PC-3 (cell line): ENCODE measurements at regions not wholly inside any gene's neighbourhood (a gene's known extent, or its start where the extent isn't known, plus 50 kb on each side); places are given as distances from the start of the nearest gene placed in this dataset.

ENCODE experiments used
- ATAC-seq: fragments of 200-7000 bp; cut with Tn5 transposase; 2 replicates; pipeline ENCODE4 v1.9.1; 2020; ENCODE audit warnings: mild to moderate bottlenecking, moderate library complexity
- BruUV-seq: library from RNA; stranded (reverse); fragments of 400-500 nt; replicated peaks from 2 replicates; lab custom pipeline; 2021; lab: Mats Ljungman, UMichigan
- CTCF ChIA-PET: fragments of 300-600 bp; sonication (Branson Sonifier 250); formaldehyde crosslinking; loops from one replicate; lab custom pipeline; 2022; ENCODE audit warnings: antibody characterized with exemption; lab: Charles Lee
- POLR2A ChIA-PET: fragments of 300-600 bp; sonication (Branson Sonifier 250); formaldehyde crosslinking; loops from one replicate; lab custom pipeline; 2022; ENCODE audit warnings: antibody characterized with exemption; ENCODE audit not compliant: unreplicated experiment; lab: Charles Lee
- DNase-seq: peaks from one replicate; pipeline ENCODE4 v3.0.0-alpha.2; 2015
- H2AFZ ChIP-seq: fragments of 300-600 bp; sonication (generic); 2 replicates; pipeline ENCODE4 v1.6.0; 2016; ENCODE audit warnings: antibody characterized with exemption, low read length
- H3F3A ChIP-seq: fragments of 300-600 bp; sonication (generic); one replicate; pipeline ENCODE4 v1.6.0; 2017; ENCODE audit warnings: antibody characterized with exemption, low read length, control low read depth, mild to moderate bottlenecking; ENCODE audit not compliant: unreplicated experiment
- H3K27ac ChIP-seq: fragments of 300-600 bp; sonication (generic); 2 replicates; pipeline ENCODE4 v1.5.1; 2016; ENCODE audit warnings: mild to moderate bottlenecking, low read length
- H3K27me3 ChIP-seq: fragments of 300-600 bp; sonication (generic); 2 replicates; pipeline ENCODE4 v1.6.1; 2016; ENCODE audit warnings: low read length, mixed read lengths
- H3K36me3 ChIP-seq: fragments of 300-600 bp; sonication (generic); 2 replicates; pipeline ENCODE4 v1.6.1; 2016; ENCODE audit warnings: low read depth, mixed run types, low read length, mixed read lengths
- H3K4me1 ChIP-seq: fragments of 300-600 bp; sonication (generic); 2 replicates; pipeline ENCODE4 v1.5.1; 2016; ENCODE audit warnings: low read length; ENCODE audit not compliant: insufficient read depth
- H3K4me2 ChIP-seq: fragments of 300-600 bp; sonication (generic); 2 replicates; pipeline ENCODE4 v1.6.0; 2016; ENCODE audit warnings: low read length
- H3K4me3 ChIP-seq: fragments of 300-600 bp; sonication (generic); 2 replicates; pipeline ENCODE4 v1.5.1; 2016; ENCODE audit warnings: mild to moderate bottlenecking, low read length, mixed read lengths
- H3K79me2 ChIP-seq: fragments of 300-600 bp; sonication (generic); 2 replicates; pipeline ENCODE4 v1.6.1; 2017; ENCODE audit warnings: low read length, mixed read lengths
- H3K9ac ChIP-seq: fragments of 300-600 bp; sonication (generic); 2 replicates; pipeline ENCODE4 v1.6.0; 2016; ENCODE audit warnings: mild to moderate bottlenecking, low read length
- H3K9me2 ChIP-seq: fragments of 300-600 bp; sonication (generic); replicated peaks from 2 replicates; pipeline ENCODE4 v1.6.1; 2016; ENCODE audit warnings: mixed run types, low read length, mixed read lengths
- H3K9me3 ChIP-seq: fragments of 300-600 bp; sonication (generic); 2 replicates; pipeline ENCODE4 v1.6.1; 2016; ENCODE audit warnings: low read length, mixed read lengths
- H4K20me1 ChIP-seq: fragments of 300-600 bp; sonication (generic); 2 replicates; pipeline ENCODE4 v1.6.1; 2016; ENCODE audit warnings: low read length, mixed read lengths
- EZH2 ChIP-seq: fragments of 300-600 bp; sonication (generic); IDR thresholded peaks from one replicate; pipeline ENCODE4 v1.6.1; 2017; ENCODE audit warnings: antibody characterized with exemption, mild to moderate bottlenecking, low read length; ENCODE audit not compliant: unreplicated experiment
- EZH2phosphoT487 ChIP-seq: fragments of 300-600 bp; sonication (generic); IDR thresholded peaks from 2 replicates; pipeline ENCODE4 v1.6.1; 2018; ENCODE audit warnings: mild to moderate bottlenecking, antibody characterized with exemption, low read length, borderline replicate concordance
- intact Hi-C: fragments of 100-400 bp; cut with micrococcal nuclease; formaldehyde crosslinking; loops from 2 replicates; pipeline ENCODE4 v1.9.0; 2023
- TF ChIP-seq, protein P1 (sequence below): fragments of 300-600 bp; sonication (generic); conservative IDR thresholded peaks from 2 replicates; pipeline ENCODE4 v1.5.1; 2017; ENCODE audit warnings: antibody characterized with exemption, low read depth, mild to moderate bottlenecking, low read length

GRCh38 chr2:188819011-188819410 is 155.2 kb upstream of the COL3A1 start:
- ATAC-seq (no peak), DNase-seq (no peak)
- Histone ChIP-seq H3K9ac (no peak overlapping the region), H3F3A (no peaks in the 10 kb centered on the region), H2AFZ (no peak overlapping the region), H4K20me1 (no peaks in the 10 kb centered on the region), H3K27me3 (no peaks in the 10 kb centered on the region), H3K9me3 (no peaks in the 10 kb centered on the region), H3K4me2 (no peak overlapping the region), H3K36me3 (no peaks in the 10 kb centered on the region), H3K27ac (no peak overlapping the region), H3K4me3 (no peak overlapping the region), H3K9me2 (no peaks in the 10 kb centered on the region), H3K4me1 (no peaks in the 10 kb centered on the region), H3K79me2 (no peaks in the 10 kb centered on the region)
- TF ChIP-seq, protein P1, sequence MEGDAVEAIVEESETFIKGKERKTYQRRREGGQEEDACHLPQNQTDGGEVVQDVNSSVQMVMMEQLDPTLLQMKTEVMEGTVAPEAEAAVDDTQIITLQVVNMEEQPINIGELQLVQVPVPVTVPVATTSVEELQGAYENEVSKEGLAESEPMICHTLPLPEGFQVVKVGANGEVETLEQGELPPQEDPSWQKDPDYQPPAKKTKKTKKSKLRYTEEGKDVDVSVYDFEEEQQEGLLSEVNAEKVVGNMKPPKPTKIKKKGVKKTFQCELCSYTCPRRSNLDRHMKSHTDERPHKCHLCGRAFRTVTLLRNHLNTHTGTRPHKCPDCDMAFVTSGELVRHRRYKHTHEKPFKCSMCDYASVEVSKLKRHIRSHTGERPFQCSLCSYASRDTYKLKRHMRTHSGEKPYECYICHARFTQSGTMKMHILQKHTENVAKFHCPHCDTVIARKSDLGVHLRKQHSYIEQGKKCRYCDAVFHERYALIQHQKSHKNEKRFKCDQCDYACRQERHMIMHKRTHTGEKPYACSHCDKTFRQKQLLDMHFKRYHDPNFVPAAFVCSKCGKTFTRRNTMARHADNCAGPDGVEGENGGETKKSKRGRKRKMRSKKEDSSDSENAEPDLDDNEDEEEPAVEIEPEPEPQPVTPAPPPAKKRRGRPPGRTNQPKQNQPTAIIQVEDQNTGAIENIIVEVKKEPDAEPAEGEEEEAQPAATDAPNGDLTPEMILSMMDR: no peak
- TF ChIP-seq EZH2phosphoT487 (no peak), EZH2 (no peak)
- intact Hi-C loops: no loop called here
- CTCF ChIA-PET: no interaction called here
- no TSS peak for BruUV-seq
- POLR2A ChIA-PET: interaction anchor here (0.6 kb wide), 1 partner anchor 89 kb away, joined by 3 read pairs; no protein-coding TSS in a partner anchor

GRCh38 chr2:188819792-188820191 is 154.4 kb upstream of the COL3A1 start:
- H3K27me3 ChIP-seq: no peaks in the 10 kb centered on the region
- no peak for TF ChIP-seq EZH2phosphoT487
- no peak for TF ChIP-seq EZH2
- TF ChIP-seq, protein P1: no peak
- no peak overlapping the region for H3K27ac ChIP-seq
- H3K36me3 ChIP-seq: no peaks in the 10 kb centered on the region
- intact Hi-C loops: no loop called here
- no peak overlapping the region for H3K4me2 ChIP-seq
- no peak overlapping the region for H2AFZ ChIP-seq
- H3F3A ChIP-seq: no peaks in the 10 kb centered on the region
- DNase-seq (no peak), ATAC-seq (no peak)
- H4K20me1 ChIP-seq: no peaks in the 10 kb centered on the region
- no peaks in the 10 kb centered on the region for H3K4me1 ChIP-seq
- ChIA-PET CTCF (no interaction called here), POLR2A (no interaction called here)
- BruUV-seq: no TSS peak
- H3K9ac ChIP-seq: no peak overlapping the region
- H3K9me3 ChIP-seq: no peaks in the 10 kb centered on the region
- no peaks in the 10 kb centered on the region for H3K79me2 ChIP-seq
- H3K9me2 ChIP-seq: no peaks in the 10 kb centered on the region
- no peak overlapping the region for H3K4me3 ChIP-seq

GRCh38 chr2:188820576-188820975 is 153.6 kb upstream of the COL3A1 start:
- Histone ChIP-seq H3K9ac (no peak overlapping the region), H3K9me2 (no peaks in the 10 kb centered on the region), H3K27me3 (no peaks in the 10 kb centered on the region), H3K4me2 (no peak overlapping the region), H3K27ac (no peak overlapping the region), H3F3A (no peaks in the 10 kb centered on the region), H2AFZ (no peak overlapping the region), H4K20me1 (no peaks in the 10 kb centered on the region), H3K4me1 (no peaks in the 10 kb centered on the region), H3K36me3 (no peaks in the 10 kb centered on the region), H3K9me3 (no peaks in the 10 kb centered on the region), H3K4me3 (no peak overlapping the region), H3K79me2 (no peaks in the 10 kb centered on the region)
- intact Hi-C loops: no loop called here
- POLR2A ChIA-PET: no interaction called here
- TF ChIP-seq EZH2: no peak
- no peak for TF ChIP-seq EZH2phosphoT487
- TF ChIP-seq, protein P1: no peak
- ATAC-seq: no peak
- DNase-seq: no peak
- CTCF ChIA-PET: no interaction called here
- no TSS peak for BruUV-seq
